KMS-11 (cell line): ENCODE measurements at regions not wholly inside any gene's neighbourhood (a gene's known extent, or its start where the extent isn't known, plus 50 kb on each side); places are given as distances from the start of the nearest gene placed in this dataset.

Experiments used
- H2AFZ ChIP-seq: fragments of 200-600 bp; sonication (generic); 2 replicates; pipeline ENCODE4 v1.6.1; 2016; ENCODE audit warnings: antibody characterized with exemption, mixed run types, low read depth
- H3K27ac ChIP-seq: fragments of 200-600 bp; sonication (generic); 2 replicates; pipeline ENCODE4 v1.6.1; 2016; ENCODE audit warnings: mild to moderate bottlenecking, mixed run types
- H3K27me3 ChIP-seq: fragments of 200-600 bp; sonication (generic); 2 replicates; pipeline ENCODE4 v1.6.1; 2017; ENCODE audit warnings: mild to moderate bottlenecking, low read depth, mixed run types, moderate library complexity; ENCODE audit not compliant: insufficient read depth
- H3K36me3 ChIP-seq: fragments of 200-600 bp; sonication (generic); 2 replicates; pipeline ENCODE4 v1.6.1; 2017; ENCODE audit warnings: mild to moderate bottlenecking, mixed run types; ENCODE audit not compliant: insufficient read depth
- H3K4me1 ChIP-seq: fragments of 200-600 bp; sonication (generic); 2 replicates; pipeline ENCODE4 v1.6.1; 2016; ENCODE audit warnings: mild to moderate bottlenecking, low read depth, mixed run types; ENCODE audit not compliant: poor library complexity, severe bottlenecking
- H3K4me2 ChIP-seq: fragments of 200-600 bp; sonication (generic); 2 replicates; pipeline ENCODE4 v1.7.0; 2016; ENCODE audit warnings: mild to moderate bottlenecking, mixed run types
- H3K4me3 ChIP-seq: fragments of 200-600 bp; sonication (generic); IDR thresholded peaks from 2 replicates; pipeline ENCODE4 v1.6.1; 2017; ENCODE audit warnings: low read depth, low read length, mixed read lengths; ENCODE audit not compliant: insufficient read depth
- H3K79me2 ChIP-seq: fragments of 200-600 bp; sonication (generic); 2 replicates; pipeline ENCODE4 v1.6.1; 2016; ENCODE audit warnings: low read depth, mixed run types; ENCODE audit not compliant: insufficient read depth
- H3K9ac ChIP-seq: fragments of 200-600 bp; sonication (generic); 2 replicates; pipeline ENCODE4 v1.6.1; 2016; ENCODE audit warnings: mild to moderate bottlenecking, mixed run types
- H4K20me1 ChIP-seq: fragments of 200-600 bp; sonication (generic); 2 replicates; pipeline ENCODE4 v1.6.1; 2016; ENCODE audit warnings: mild to moderate bottlenecking, mixed run types; ENCODE audit not compliant: insufficient read depth
- CTCF ChIP-seq: fragments of 200-600 bp; sonication (generic); conservative IDR thresholded peaks from 2 replicates; pipeline ENCODE4 v1.6.1; 2017; ENCODE audit warnings: low read depth, mild to moderate bottlenecking, antibody characterized with exemption, low read length, moderate library complexity, mixed read lengths

GRCh38 chr11:69241075-69241740, 52.7 kb upstream of the MYEOV start:
- Histone ChIP-seq H2AFZ (no peak overlapping the region), H3K9ac (no peak overlapping the region)
- TF ChIP-seq CTCF = no peak

DNA sequence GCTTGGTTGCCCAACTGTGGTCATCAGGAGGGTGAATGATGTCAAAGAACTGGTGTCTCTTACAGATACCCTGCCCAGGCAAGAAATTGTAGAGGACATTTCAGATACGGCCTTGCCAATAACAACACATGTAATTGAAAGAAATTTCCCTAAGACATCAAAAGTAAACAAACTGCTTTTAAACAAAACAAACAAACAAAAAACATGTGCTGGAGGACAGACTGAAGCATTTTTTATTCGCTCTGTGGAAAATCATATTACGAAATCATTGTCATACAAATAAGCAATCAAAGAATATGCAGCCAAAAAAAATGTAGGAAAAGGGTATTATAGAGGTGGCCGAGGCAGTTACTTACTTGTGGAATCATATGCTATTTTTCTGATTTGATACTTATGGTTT, 52.1 kb upstream of the MYEOV start:
- Histone ChIP-seq H3K27me3 (no peaks in the 10 kb centered on the region; the same call in 1 of the 2 replicates), H4K20me1 (no peaks in the 10 kb centered on the region), H3K79me2 (no peaks in the 10 kb centered on the region), H3K4me3 (no peak overlapping the region), H3K4me1 (no peaks in the 10 kb centered on the region), H2AFZ (no peak overlapping the region), H3K4me2 (no peak overlapping the region), H3K9ac (no peak overlapping the region), H3K36me3 (no peaks in the 10 kb centered on the region), H3K27ac (no peak overlapping the region)
- TF ChIP-seq CTCF = no peak

More at GRCh38 chr11:69241075-69241740, 52.7 kb upstream of the MYEOV start:
- no peaks in the 10 kb centered on the region for H3K79me2 ChIP-seq
- H3K27ac ChIP-seq = no peak overlapping the region
- H3K36me3 ChIP-seq = no peaks in the 10 kb centered on the region
- H4K20me1 ChIP-seq = no peaks in the 10 kb centered on the region
- no peak overlapping the region for H3K4me3 ChIP-seq
- no peaks in the 10 kb centered on the region for H3K4me1 ChIP-seq
- H3K27me3 ChIP-seq = peaks cover 3% of the 10 kb centered on the region; the same call in 1 of the 2 replicates
- H3K4me2 ChIP-seq = no peak overlapping the region

GRCh38 chr11:69242266-69242920, 51.6 kb upstream of the MYEOV start:
- no peak overlapping the region for H3K9ac ChIP-seq
- H2AFZ ChIP-seq = no peak overlapping the region
- H3K27me3 ChIP-seq = peaks cover 3% of the 10 kb centered on the region; the same call in 1 of the 2 replicates
- H3K27ac ChIP-seq = no peak overlapping the region
- TF ChIP-seq CTCF = no peak
- H3K4me3 ChIP-seq = no peak overlapping the region
- H4K20me1 ChIP-seq = no peaks in the 10 kb centered on the region
- H3K36me3 ChIP-seq = no peaks in the 10 kb centered on the region
- H3K79me2 ChIP-seq = no peaks in the 10 kb centered on the region
- H3K4me1 ChIP-seq = no peaks in the 10 kb centered on the region
- H3K4me2 ChIP-seq = no peak overlapping the region

- no peak for TF ChIP-seq CTCF
- no peak overlapping the region for H3K4me2 ChIP-seq
- H3K4me3 ChIP-seq = no peak overlapping the region
- no peak overlapping the region for H2AFZ ChIP-seq
- H3K27ac ChIP-seq = no peak overlapping the region
- H3K27me3 ChIP-seq = peaks cover 4% of the 10 kb centered on the region; the same call in 1 of the 2 replicates
- H3K36me3 ChIP-seq = no peaks in the 10 kb centered on the region
- no peaks in the 10 kb centered on the region for H4K20me1 ChIP-seq
- no peaks in the 10 kb centered on the region for H3K79me2 ChIP-seq
- no peaks in the 10 kb centered on the region for H3K4me1 ChIP-seq
- H3K9ac ChIP-seq = no peak overlapping the region
Measured at GRCh38 chr11:69243496-69244200, 50.3 kb upstream of the MYEOV start.
